Hepatic stellate cell (primary cell): ENCODE measurements at regions not wholly inside any gene's neighbourhood (a gene's known extent, or its start where the extent isn't known, plus 50 kb on each side); places are given as distances from the start of the nearest gene placed in this dataset.
A peak's percentile ranks its signal among the peaks of the same experiment; 100 is the strongest.
"Not testable (repeated sequence)": the region's sequence is repeated elsewhere in the genome, so short reads cannot be mapped to it uniquely, and the experiment has no call there.

Experiments used
- DNase-seq: peaks from one replicate; pipeline ENCODE4 v3.0.0; 2011; ENCODE audit warnings: low spot score

DNA sequence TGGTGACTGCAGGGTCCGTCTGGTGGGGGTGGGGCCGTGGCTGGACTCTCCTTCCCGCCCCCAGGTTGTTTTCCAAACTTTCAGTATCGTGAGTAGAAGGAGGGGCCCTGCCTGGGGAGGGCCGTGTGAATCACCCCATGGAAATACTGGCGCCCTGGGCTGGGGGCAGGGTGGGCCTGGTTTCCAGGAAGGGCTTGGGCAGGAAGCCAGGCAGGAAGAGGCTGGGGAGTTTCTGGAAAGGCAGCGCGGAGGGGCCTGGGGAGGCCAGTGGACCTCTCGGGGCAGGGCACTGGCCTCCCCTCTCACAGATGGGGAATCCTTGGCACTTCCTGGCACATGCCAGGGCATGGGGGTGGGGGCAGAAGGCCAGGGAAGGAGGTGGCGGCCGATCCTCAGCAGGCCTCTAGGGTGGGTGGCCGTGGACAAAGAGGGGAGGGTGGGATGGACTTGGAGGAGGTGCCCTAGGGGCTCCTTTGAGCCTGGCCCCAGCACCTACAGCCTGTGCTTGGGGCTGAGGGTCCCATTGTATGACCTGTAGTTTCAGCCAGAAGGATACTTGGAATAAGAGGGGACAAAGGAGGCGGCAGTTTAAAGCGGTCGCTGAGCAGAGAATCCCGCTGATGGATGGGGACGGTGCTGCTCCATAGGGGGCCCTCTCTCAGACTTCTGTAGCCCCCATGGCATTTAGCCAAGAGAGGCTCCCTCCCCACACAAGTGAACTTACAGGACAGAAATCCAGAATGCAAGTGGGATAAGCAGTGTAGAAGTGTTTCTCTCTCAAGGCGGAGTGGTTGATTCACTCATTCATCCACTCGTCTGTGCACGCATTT is 56.5 kb upstream of the GATA2 start:
- DNase-seq: peak; percentile 66

DNA sequence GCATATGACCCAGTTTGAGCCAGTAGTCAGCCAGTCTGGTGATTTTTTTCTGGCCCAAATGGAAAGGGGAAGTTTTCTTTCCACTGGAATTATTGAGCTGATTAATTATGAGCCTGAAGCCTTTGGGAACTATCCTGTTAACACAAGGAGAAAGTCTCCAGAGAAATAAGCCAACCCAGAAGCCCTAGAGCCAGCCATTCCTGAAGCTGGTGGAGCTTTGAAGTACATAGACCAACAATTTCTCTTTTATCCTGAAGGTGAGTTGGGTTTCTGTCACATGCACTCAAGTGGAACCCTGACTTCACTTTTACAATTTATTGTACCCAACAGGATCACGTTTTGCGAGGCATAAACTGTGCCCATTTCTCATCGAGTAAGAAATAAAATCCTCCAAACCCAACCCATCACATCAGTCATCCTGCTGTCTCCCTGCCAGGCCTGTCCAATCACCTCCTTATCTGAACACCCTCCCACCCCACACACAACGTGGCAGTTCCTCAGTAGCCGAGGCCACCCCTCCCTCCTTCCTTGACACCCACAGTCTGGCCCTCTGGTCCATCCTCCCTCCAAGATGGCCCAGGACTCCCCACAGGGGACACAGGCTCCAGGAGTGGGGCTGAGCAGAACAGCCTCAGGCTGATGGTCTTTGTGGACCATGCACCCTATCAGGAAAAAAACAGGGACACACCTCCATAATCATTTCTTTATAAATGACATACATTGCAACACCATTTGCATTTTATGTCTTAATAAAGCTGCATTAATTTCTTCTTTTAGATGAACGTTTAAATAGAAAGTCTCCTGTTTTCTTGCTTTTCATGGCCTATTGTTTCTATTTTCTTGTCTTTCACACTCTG is 55.7 kb upstream of the GATA2 start:
- no peak for DNase-seq

DNA sequence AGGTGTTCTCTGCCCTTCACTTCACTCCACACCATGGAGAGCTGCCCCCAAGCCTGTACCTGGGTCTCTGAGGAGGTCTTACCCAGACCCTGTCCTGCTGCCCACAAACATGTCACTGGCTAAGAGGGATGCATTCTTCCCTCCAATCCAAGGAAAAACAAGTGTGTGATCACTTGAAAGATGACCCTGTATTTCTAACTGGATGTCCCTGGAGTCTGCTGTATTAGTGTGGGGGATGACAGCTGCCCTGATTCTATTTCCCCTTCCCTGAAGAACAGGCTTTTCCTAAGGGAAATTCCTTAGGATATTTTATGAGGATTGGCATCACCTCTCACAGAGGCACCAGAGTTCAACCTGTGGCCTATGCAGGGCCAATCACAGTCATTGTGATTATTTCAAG is 55.0 kb upstream of the GATA2 start:
- no peak for DNase-seq

DNA sequence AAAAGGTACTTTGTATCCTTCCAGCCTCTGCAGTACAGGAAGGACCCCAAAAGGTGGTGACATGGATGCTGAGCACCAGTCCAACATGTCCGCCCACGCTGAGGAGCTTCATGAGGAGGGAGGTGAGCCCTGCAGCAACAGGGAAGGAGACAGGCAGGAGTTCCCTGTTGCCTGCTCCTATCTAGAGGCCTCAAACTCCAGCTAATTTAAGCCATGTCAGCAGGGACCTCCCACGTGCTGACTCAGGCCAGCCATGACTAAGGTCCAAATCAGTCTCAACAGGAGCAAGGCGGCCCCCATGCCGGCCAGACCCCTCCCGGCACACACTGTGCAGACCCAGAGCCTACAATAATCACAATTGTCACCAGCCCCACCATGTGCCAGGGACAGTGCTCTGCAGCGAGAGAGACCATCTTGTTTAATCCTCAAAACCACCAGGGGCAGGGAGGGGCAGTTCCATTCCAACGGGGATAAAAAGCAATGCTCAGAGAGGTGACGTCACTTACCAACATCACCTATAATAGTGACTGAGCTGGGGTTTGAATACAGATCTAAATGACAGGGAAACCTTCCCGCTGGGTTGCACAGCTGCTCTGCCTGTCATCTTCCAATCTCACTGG is 54.5 kb upstream of the GATA2 start:
- DNase-seq: peak; percentile 60

DNA sequence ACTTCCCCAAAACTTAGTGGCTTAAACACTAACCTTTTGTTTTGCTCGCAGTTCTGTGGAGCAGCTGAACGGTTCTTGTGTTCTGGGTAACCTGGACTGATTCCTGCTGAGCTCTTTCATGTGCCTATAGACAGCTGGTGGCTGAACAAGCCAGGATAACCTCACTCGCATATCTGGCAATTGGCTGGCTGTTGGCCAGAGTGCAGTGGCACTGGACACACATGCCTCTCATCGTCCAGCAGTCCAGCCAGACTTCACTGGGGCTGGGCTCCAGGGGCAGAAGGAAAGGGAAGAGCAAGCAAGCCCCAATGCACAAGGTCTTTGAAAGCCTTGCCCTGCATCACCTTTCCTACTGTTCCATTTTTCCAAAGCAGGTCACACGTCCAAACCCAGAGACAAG is 53.6 kb upstream of the GATA2 start:
- DNase-seq: no peak

DNA sequence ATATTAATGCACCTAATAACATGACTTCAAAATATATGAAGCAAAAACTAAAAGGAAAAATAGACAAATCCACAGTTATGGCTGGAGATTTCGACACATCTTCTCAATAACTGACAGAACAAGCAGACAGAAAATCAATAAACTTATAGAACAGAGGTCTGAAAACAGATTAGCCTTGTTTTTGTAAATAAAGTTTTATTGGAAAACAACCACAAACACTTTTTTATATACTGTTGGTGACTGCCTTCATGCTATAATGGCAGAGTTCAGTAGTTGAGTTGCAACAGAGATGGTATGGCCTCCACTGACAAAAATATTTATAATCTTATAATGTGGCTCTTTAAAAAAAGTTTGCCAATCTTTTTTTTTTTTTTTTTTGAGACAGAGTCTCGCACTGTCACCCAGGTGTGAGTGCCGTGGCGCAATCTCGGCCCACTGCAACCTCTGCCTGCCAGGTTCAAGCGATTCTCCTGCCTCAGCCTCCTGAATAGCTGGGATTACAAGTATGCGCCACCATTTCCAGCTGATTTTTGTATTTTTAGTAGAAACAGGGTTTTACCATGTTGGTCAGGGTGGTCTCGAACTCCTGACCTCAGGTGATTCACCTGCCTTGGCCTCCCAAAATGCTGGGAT is 52.2 kb upstream of the GATA2 start:
- no peak for DNase-seq

DNA sequence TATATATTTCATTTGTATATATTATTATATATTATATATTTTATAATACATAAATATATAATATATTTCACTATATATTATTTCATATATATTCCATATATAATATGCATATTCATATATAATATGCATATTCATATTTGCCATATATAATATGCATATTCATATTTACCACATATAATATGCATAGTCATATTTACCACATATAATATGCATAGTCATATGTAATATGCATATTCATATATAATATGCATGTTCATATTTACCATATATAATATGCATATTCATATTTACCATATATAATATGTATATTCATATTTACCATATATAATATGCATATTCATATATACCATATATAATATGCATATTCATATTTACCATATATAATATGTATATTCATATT is 51.2 kb upstream of the GATA2 start:
- no peak for DNase-seq

DNA sequence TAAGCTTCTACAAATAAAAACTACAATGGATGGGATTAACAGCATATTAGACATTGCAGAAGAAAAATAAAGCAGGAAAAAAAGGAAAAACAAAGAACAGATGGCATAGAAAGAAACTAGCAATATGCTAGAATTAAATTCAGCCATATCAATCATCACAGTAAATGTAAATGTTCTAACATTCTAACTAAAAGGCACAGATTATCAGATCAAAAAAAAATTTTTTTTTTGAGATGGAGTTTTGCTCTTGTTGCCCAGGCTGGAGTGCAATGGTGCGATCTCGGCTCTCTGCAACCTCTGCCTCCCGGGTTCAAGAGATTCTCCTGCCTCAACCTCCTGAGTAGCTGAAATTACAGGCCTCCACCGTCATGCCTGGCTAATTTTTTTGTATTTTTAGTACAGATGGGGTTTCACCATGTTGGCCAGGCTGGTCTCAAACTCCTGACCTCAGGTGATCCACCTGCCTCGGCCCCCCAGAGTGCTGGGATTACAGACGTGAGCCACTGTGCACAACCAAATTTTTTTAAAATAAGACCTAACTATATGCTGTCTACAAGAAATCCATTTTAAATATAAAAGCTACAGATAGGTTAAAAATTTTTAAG is 50.7 kb upstream of the GATA2 start:
- DNase-seq: not testable (repeated sequence)
